NCI-H128 (cell line): ENCODE measurements at regions not wholly inside any gene's neighbourhood (a gene's known extent, or its start where the extent isn't known, plus 50 kb on each side); places are given as distances from the start of the nearest gene placed in this dataset.
A peak's percentile ranks its signal among the peaks of the same experiment; 100 is the strongest.

Source experiments
- DNase-seq: peaks from one replicate; lab custom pipeline; 2025; ENCODE audit not compliant: unreplicated experiment; lab: John Stamatoyannopoulos, UW

DNA sequence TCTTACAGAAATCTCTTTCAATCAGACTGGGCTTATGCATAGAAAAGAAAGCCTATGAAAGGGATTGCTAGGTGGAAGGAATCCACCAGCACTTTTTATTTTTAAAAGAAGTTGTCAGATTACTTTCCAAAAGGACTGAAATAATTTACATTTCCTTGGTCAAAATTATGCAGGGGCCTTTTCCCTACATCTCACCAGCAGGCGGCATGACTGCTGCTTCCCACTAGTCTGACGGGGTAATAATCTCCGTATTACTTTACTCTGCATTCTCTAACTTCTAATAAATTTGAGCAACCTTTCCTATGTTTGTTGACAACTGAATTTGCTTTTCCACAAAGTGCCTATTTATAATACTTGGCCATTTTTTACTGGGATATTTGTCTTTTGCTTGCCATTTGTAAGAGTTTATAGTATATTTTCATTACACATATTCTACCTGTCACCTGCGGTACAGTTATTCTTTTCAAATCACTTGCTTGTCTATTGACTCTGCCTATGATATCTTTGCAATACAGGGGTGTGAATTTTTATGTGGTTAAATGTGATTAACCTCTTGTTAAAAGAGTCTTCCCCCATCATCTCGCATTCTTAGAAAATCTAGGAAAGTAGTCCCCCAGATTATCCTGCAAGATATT lies 51.9 kb upstream of the USP47 start:
- no peak for DNase-seq

DNA sequence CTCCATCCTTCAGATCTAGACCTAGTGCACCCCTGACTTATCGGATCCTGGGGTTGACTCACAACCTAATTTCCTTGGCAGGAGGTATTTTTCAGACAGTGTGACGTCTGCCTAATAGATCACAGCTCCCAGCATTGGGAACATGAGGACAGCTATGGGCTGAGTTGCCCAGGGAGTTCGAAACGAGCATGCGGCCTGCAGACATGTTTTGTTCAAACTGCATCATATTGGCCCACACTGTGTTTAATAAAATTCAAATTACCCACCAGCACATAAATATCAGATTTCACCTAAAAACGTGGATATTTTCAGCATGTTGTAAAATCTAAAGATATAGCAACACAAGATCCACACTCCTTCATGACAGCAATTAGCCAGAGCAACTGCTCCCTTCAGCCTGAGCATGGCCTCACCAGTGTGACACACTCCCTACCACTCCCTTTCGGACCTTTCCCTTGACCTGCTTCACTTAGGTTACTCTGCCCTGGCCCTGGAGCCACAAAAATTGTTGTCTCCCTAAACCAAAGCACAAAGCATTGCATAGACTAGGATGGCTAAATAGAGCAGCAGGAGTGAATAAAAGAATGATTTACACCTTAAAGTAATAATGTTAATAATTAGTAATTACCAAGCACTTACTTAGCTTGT lies 53.6 kb upstream of the USP47 start:
- no peak for DNase-seq

DNA sequence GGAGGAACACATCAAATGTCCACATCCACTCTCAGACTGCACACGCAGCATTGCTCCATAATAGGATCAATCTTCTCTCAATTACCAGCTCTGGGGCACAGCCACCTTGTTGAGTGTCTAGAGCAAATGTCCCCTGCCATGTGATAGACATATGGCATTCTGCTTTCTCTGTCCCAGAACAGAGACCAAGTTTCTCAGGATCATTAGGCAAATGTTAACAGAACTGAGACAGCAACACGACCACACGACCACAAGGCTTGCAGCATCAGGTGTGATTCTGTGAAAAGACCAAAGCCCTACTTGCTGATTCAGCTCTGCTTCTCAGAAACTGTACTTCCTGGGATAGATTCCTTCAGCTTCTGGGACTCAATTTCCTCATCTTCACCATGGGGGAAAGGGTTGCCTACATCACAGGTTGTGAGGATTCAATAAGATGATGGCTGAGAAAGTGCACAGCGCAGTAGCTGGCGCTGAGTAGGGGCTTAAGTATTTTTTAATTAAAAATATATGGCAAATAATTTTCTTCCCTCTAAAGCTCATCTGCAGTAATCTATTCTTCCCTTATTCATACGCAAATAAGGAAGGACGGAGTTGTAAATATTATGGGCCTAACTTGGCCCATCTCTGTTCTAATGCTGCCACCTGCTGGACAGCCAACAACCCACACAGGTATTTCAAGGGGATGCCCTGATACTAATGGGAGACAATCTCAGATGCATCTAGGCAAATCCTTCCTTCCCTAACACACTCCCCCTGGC lies 54.3 kb upstream of the USP47 start:
- DNase-seq = peak; percentile 51

DNA sequence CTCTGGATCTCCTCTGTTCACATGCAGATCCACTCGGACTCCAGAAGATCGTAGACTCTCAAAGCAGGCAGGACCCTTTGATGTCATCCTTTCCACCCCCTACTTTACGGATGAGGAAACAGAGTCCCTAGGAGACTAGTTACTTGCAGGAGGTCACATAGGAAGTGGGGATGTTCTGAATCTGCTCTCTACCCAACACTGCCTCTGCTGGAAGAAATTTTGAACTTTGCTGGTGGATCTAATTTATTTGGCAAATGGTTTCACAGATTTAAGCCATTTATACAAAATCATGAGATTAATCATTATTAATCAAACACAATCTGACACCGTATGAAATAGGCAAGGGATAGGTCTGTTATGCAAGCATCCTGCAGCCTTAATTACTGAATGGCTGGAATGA lies 55.0 kb upstream of the USP47 start:
- DNase-seq = no peak

DNA sequence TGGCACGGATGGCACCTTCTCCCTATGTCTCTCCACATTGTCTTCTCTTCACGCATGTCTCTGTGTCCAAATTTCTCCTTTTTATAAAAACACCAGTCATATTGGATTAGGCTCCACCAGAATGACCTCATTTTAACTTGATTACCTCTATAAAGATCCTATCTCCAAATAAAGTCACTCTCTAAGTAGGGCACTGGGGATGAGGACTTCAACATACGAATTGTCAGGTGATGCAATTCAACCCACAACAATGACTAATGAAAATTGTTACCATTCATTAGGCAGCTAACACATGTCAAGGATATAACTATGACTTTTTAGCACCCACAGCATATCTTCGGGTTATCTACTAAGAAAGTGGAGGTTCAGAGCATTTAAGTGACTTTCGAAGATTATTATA lies 55.5 kb upstream of the USP47 start:
- DNase-seq = no peak

DNA sequence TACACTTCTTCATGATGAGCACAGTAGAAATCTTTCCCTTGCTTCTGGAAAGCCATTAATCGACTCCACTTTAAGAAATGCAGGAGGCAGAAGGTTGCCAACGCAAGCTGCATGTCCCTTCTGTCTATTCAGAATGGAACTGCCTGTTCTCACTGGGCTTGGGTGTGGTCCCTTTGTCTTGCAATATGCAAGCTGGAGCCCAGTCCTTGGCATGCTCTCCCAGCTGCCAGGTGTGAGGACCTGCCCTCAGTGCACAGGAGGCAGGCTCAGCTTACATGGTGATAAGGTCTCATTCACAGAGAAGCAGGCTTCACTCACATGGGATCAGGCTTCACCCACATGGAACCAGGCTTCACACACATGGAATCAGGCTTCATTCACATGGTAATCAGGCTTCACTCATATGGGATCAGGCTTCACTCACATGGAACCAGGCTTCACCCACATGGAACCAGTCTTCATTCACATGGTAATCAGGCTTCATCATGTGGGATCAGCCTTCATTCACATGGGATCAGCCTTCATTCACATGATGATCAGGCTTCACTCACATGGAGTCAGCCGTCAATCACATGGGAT lies 59.2 kb upstream of the USP47 start:
- no peak for DNase-seq

DNA sequence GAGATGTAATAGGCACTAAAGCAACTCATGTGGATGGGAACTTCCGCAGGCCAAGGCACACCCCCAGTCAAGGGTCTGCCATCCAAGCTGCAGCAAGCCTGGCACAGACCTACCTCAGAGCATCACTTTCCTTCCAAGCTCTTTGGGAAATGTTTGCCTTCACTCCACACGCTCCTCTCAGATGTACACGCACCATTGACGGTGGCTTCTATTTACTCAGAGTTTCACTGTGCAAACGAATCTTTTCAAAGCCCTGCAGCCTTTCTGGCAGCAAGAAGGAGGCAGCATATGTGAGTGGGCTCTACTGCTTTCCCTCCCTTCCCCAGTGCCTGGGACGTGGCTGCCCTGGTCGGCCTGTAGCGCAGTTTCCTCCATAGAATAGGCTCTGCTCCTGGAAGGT lies 60.9 kb upstream of the USP47 start:
- DNase-seq = no peak

DNA sequence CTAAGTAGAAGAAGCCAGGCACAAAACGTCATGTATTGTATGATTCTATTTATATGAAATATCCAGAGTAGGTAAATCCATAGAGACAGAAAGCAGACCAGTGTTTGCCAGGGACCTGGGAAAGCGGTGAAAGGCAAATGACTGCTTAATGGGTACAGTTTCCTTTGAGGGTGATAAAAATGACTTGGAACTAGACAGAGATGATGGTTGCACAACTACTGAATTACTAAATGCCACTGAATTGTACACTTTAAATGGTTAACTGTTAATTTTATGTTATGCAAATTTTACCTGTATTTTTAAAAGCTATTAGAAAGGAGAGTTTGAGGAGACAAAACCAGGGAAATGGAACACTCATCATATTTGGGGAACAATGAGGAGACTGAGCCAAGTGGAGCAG lies 61.8 kb upstream of the USP47 start:
- DNase-seq = no peak

DNA sequence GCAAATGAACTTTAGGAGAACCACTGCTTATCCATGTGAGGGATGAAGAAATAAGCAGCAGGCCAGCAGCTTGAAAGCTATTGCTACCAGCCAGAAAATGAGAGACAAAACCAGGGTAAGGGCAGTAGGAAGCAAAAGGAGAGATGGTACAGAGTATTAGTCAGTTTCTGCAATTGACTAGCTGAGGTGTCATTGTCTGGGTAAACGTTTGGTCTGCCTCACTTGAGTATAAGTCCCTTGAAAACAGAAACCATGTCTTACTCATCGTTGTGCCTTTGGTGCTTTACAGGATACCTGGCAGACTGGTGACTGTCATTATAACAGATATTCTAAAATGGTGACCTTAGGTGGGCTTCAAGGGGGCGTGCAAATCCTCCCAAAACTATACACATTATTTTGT lies 63.9 kb upstream of the USP47 start:
- DNase-seq = no peak

DNA sequence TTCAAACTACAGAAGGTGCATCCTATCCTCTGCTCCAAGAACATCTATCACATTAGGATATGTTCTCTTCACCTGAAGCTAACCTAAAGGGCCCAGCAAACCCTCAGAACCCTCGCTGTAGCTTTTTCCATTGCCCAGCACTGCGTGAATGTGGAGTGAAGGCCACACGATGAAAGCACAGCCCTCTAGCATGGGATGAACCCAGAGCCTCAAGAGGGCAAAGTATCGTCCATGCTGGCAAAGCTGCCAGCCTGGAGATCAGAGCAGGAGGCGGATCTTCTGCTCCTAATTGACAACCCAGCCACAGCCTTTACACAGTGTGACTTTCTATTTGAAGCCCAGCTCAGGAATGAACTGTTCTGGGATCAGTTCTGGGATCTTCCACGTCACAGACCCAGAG lies 65.1 kb upstream of the USP47 start:
- no peak for DNase-seq

DNA sequence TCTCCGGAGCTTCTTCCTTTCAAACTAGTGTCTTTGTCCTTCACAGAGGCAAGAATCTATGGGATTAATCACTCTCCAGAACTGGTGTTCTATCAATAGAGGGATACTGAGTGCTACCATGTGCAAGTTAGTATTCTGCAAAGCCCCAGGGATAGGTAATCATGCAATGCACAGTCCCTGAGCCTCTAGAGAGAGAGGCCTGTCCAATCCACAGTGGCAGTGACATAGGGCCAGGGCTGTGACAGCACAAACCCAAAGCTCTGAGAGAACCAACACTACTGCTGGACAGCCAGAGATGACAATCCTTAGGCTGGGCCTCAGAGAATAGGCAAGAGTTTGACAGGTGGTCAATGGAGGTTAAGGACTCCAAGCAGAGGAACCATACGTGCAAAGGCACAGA lies 66.8 kb upstream of the USP47 start:
- DNase-seq = no peak

DNA sequence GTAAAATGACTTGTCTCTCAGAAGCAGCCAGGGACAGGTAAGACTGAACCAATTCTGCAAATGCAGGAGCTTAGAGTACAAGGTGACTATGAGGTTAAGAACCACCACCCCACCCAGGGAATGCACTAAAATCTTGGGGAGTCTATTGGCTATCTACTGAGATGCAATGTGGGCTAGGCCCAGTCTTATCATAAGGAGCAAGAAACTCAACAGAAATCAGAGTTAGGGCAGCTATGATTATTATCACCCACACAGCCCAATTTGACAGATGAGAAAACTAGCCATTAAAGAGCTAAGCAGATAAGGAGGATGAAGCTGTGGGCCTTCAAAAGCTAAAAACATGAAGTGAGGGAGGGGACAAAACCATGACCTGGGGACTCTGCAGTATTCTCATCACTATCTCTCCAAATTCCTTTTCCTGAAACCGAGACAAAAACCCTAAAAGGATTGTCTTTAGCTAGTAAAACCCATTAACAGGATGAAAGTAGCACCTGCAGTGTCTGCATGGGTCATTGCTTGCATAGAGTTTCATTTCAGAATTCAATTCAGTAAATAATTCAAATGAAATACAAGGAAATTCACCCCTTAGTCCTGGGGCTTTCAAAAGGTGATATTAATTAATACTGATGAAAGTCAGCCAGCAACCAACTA lies 68.8 kb upstream of the USP47 start:
- no peak for DNase-seq

DNA sequence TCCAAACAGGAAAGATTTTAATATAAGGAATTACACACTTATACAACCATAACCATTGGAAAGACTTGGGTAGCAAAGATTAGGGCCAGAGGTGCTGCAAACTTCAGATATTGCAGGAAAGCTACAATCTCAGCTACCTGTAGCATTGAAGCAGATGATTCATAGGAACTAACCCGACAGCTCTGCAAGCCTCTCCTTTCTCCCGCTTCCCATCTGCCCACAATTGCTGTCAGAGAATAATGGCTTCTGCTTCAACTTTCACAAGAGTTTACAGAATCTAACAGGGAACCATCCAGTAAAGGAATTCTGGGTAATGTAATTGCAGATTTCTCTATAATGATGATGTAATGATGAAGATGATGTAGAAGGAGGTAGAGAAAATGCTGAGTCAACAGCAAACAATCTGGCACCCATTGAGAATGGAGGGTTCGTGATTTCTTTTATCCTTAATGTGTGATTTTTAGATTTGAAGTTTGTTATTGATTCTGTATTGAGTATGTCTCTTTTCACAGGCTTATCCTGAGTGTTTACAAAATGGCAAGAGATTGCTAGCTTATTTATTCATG lies 70.8 kb upstream of the USP47 start:
- no peak for DNase-seq

DNA sequence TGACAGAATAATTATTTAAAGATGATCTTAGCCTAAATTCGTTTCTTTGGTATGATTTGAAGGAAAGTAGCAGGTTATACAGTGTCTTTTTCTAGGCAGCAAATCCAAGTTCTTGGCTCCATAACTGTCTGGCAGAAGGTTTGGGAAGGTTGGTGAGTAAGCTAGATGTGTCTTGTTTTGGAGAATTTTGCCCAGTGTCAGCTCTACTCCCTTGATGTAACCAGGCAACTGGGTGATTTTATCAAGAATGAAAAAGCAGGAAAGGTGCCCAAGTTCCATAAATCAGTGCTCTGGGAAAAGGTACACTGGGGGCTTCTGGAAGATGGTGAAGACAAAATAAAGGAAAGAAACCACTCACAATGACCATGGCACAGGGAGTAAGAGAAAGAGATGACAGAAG lies 71.5 kb upstream of the USP47 start:
- no peak for DNase-seq

DNA sequence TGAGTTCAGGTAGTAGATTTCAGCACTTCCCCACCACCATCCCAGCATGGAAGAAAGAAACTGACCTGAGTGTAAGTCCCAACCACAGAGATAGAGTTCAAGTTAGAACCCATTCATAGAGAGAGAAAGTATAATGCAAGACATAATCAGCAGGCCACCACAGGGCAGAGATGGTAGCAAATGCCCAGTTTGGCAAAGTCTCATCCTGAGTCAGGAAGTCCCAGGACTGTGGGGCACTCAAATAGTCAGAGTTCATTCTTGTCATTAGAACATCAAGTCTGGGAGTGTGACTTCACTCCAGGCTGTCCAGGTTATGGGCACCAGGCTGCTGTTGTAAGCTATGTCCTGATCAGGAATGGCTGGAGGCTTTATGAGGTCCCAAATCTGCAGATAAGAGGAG lies 72.0 kb upstream of the USP47 start:
- no peak for DNase-seq

DNA sequence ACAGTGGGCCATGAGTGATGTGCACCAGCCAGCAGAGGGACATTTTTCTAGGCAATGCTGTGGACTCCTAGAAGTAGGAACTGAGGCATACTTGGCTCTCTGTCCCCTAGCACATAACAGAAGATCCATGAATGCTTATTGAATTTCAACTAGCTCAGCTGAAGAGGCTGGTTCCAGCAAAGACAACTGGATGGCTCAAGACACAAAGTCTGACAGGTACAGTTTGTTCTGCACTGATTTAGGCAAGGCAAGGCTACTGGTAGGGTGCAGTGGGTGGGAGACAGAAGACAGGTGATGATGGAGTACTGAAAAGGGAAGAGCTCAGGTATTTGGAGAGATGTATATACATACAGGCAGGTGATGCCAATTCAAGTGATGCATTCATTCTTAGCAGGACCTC lies 72.4 kb upstream of the USP47 start:
- no peak for DNase-seq

DNA sequence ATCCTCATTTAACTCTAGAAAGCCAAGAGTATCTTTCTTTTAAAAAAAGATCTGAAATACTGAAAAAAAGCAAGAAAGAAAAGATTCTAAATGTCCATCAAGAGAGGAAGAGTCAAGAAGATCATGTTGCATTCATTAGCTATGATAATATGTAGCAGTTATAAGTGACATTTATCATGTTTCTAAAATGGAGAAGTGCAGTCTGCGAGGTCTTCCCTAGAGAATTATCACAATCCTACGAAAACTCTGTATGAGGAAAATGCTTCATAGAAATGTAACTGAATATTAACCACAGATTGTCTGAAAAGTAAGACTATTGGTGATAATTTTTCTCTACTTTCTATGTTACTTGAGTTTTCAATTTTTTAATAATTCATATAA lies 77.4 kb upstream of the USP47 start:
- no peak for DNase-seq

DNA sequence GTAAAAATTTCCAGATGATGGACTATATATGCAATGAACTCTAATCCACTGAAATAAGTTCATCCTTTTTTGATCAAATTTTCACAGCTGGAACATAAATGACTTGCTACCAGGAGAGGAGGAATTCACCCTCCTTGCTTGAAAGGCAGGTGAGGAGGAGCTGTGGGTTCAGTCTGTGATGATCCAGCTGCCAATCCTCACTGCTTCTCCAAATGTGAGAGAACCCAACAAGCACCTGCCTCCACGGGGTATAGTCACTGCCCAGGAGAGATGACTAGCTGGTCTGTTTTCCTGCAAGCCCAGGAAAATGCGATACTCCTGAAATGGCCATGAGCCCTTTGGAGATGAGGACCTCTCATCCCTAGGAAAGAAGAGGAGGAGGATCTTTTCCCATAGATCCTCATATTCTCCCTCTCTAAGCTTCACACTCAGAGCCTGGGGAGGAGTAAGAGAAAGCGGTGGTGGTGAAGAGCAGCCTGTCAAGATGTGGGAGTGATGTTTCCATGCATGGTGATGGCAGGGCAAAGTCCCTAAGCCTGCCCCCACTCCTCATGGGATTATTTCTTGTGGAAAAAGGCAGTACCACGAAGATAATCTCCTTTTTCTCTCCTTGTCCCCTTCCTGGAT lies 77.9 kb upstream of the USP47 start:
- DNase-seq = no peak

DNA sequence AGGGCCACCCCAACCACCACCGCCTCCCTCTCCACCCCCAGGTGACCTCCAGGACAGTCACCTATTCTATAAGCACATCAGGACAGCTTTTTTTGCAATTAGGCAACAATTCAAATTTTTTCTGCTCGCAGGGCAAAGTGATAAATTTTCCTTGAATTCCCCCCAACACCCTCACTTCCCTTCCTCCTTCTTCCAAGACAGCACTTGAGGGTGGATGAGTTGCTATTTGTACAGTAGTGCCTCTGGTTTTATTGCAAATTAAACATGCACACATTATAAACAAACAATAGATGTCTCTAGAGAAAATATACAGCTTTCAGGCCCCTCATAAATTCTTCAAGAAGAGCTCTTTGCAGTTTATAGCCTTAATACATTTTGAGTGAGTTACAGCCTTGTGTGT lies 80.9 kb upstream of the USP47 start:
- no peak for DNase-seq

DNA sequence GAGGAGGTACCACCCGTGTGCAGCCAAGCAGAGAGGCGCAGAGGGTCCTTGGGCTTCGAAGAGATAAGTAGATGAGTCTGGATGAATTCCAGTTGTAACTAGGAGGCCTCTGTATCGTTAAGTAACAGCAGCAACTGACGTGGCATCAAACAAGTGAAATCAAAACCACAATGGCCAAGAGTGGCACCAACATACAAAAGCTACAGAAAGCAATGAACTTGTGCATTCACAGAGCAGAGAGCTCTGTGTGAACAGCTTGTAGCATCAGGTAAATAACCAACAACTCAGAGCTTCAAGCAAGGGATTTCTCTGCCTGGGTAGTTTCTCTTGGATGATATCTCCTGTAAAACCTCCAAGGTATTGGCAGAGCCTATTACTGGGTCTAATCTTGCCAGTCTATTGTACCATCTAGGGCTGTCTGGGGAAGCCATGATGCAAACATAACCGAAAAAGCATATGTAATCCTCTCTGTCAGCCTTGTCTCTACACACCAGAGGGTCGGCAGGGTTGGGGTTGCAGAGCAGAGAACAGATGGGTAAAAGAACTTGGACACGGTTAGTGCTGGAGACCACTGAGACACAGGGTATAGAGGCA lies 83.1 kb upstream of the USP47 start:
- DNase-seq = no peak

DNA sequence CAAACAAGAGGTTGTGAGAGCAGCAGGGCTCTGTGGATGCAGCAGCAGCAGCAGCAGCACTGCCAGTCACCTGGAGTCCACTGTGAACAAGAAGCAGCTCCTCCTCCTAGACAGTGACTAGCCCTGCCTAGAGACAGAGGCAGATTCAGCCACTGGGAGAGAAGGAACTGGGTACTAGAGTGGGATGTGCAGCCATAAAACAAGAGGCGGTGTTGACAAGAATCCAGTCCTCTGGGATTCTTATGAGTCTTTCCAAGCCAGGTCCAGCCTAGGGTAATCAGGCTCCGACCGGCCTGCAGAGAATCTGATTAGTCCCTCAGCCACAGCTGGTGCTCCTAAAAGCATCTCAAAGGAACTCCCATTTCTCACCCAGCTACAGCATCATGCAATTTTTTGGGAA lies 83.9 kb upstream of the USP47 start:
- no peak for DNase-seq
